GM12864 (cell line): ENCODE measurements at regions not wholly inside any gene's neighbourhood (a gene's known extent, or its start where the extent isn't known, plus 50 kb on each side); places are given as distances from the start of the nearest gene placed in this dataset.

Experiments
- DNase-seq: peaks from one replicate; pipeline ENCODE4 v3.0.0-alpha.2; 2011; ENCODE audit warnings: low read depth
- H3K4me3 ChIP-seq: 2 replicates; pipeline ENCODE4 v1.5.1; 2011; ENCODE audit warnings: mild to moderate bottlenecking, low read depth, low read length, control low read depth
- CTCF ChIP-seq: IDR thresholded peaks from 2 replicates; pipeline ENCODE4 v1.5.1; 2011; ENCODE audit warnings: low read depth, mild to moderate bottlenecking, moderate library complexity, low read length, control low read depth, inconsistent platforms; ENCODE audit errors: missing control alignments

- H3K4me3 ChIP-seq = no peak overlapping the region
- DNase-seq = no peak
- TF ChIP-seq CTCF = no peak
Observed at GRCh38 chr3:74351213-74351612, 263.2 kb downstream of the CNTN3 start.

- no peak overlapping the region for H3K4me3 ChIP-seq
- no peak for TF ChIP-seq CTCF
- no peak for DNase-seq
Observed at GRCh38 chr3:74349015-74349414, 265.4 kb downstream of the CNTN3 start.

GRCh38 chr3:74347563-74348268 is 266.7 kb downstream of the CNTN3 start:
- no peak for TF ChIP-seq CTCF
- DNase-seq = no peak
- no peak overlapping the region for H3K4me3 ChIP-seq

GRCh38 chr3:74346896-74347295 is 267.6 kb downstream of the CNTN3 start:
- no peak overlapping the region for H3K4me3 ChIP-seq
- TF ChIP-seq CTCF = no peak

GRCh38 chr3:74345701-74346100 is 268.8 kb downstream of the CNTN3 start:
- DNase-seq = no peak
- no peak overlapping the region for H3K4me3 ChIP-seq
- TF ChIP-seq CTCF = no peak

More at GRCh38 chr3:74346896-74347295, 267.6 kb downstream of the CNTN3 start:
- no peak for DNase-seq

GRCh38 chr3:74344865-74345440 is 269.5 kb downstream of the CNTN3 start:
- H3K4me3 ChIP-seq = no peak overlapping the region
- TF ChIP-seq CTCF = no peak
- no peak for DNase-seq

GRCh38 chr3:74343391-74343790 is 271.1 kb downstream of the CNTN3 start:
- no peak for DNase-seq
- H3K4me3 ChIP-seq = no peak overlapping the region
- no peak for TF ChIP-seq CTCF
